Lower leg skin (tissue), 3 donors: ENCODE measurements at regions not wholly inside any gene's neighbourhood (a gene's known extent, or its start where the extent isn't known, plus 50 kb on each side); places are given as distances from the start of the nearest gene placed in this dataset.

ENCODE experiments used
- POLR2A ChIP-seq, 2 donors: fragments of 450-650 bp; IDR thresholded peaks; one replicate each; pipeline ENCODE4 v1.6.1; 2016 to 2017; ENCODE audit warnings: antibody characterized with exemption in 2 of 2, mild to moderate bottlenecking in 1 of 2, moderate library complexity in 1 of 2
- TF ChIP-seq, protein P1 (sequence below), 3 donors: fragments of 450-650 bp; IDR thresholded peaks; one replicate each; pipeline ENCODE4 v1.5.1; 2016; ENCODE audit warnings: antibody characterized with exemption in 3 of 3, mild to moderate bottlenecking in 3 of 3, moderate library complexity in 2 of 3

DNA sequence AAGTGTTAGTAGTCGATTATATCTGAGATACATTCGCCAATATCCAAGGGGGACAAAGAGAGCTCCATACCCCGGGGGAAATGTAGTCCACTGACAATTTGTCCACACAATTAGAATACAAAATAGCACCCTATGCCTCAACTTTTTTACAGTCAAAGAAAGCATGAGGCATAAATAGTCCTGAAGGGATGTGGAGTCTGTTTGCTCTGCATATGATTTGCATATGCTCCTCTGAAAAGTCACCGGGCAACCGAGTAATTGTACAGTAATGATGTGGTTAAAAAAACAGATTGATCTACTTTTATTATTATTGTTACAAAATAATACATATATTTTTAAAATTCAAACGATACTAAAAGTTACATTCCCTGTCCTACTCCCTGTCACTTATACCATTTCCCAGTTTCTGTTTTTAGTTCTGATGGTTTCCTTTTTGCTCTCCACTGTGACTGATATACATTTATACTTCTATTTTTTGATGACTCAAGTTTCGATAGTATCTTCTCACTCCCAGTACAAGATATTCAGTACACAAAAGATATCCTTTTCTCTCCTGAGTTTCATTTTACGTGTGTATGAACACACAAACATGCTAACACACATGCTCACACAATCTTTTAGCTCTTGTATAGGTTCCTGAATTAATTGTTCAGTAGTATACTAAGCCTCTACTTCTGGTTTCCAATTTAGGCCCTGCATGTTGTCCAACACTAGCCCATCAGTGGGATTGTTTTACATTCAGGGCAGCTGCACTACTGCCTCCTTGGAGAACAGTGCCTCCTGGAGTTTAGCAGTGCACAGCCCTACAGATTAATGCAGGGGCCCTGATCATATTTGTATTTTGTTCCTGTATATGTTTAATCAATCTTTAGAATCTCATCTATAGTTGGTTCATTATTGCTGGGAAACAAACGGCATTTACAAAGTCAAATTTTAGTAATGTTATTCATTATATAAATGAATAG, 130.9 kb downstream of the TES start:
- TF ChIP-seq, protein P1, sequence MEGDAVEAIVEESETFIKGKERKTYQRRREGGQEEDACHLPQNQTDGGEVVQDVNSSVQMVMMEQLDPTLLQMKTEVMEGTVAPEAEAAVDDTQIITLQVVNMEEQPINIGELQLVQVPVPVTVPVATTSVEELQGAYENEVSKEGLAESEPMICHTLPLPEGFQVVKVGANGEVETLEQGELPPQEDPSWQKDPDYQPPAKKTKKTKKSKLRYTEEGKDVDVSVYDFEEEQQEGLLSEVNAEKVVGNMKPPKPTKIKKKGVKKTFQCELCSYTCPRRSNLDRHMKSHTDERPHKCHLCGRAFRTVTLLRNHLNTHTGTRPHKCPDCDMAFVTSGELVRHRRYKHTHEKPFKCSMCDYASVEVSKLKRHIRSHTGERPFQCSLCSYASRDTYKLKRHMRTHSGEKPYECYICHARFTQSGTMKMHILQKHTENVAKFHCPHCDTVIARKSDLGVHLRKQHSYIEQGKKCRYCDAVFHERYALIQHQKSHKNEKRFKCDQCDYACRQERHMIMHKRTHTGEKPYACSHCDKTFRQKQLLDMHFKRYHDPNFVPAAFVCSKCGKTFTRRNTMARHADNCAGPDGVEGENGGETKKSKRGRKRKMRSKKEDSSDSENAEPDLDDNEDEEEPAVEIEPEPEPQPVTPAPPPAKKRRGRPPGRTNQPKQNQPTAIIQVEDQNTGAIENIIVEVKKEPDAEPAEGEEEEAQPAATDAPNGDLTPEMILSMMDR (IDR thresholded peaks at IDR 0.05): no peak
- TF ChIP-seq POLR2A (IDR thresholded peaks at IDR 0.05): no peak
